ENCODE measurements at regions not wholly inside any gene's neighbourhood (a gene's known extent, or its start where the extent isn't known, plus 50 kb on each side); places are given as distances from the start of the nearest gene placed in this dataset.

GRCh38 chrX:20954014-20954413 is 420.2 kb upstream of the CNKSR2 start:
- DNase-seq (ENCODE audit: low spot score), result no peak
- no peak overlapping the region for H3K4me3 Mint-ChIP-seq
- TF ChIP-seq PRDM15 (CRISPR knock-in tag; IDR thresholded peaks at IDR 0.05), result no peak
- no peak for TF ChIP-seq ATF6 (CRISPR knock-in tag; IDR thresholded peaks at IDR 0.05)
- no peak for TF ChIP-seq E2F4 (CRISPR knock-in tag; IDR thresholded peaks at IDR 0.05; ENCODE audit: borderline replicate concordance, low read depth)
- no peak for TF ChIP-seq ZNF396 (CRISPR knock-in tag; IDR thresholded peaks at IDR 0.05; ENCODE audit: borderline replicate concordance)
- TF ChIP-seq CBFB (CRISPR knock-in tag; IDR thresholded peaks at IDR 0.05; ENCODE audit: low read depth), result no peak
- no peak for TF ChIP-seq FOXP4 (CRISPR knock-in tag; IDR thresholded peaks at IDR 0.05)
- TF ChIP-seq HMGXB4 (CRISPR knock-in tag; IDR thresholded peaks at IDR 0.05), result no peak
- TF ChIP-seq PRRX2 (CRISPR knock-in tag; IDR thresholded peaks at IDR 0.05), result no peak
- TF ChIP-seq NFATC4 (CRISPR knock-in tag; IDR thresholded peaks at IDR 0.05), result no peak
- no peak for TF ChIP-seq ZMAT4 (CRISPR knock-in tag; IDR thresholded peaks at IDR 0.05)
- TF ChIP-seq ZNF512 (CRISPR knock-in tag; IDR thresholded peaks at IDR 0.05; ENCODE audit: borderline replicate concordance), result no peak
- TF ChIP-seq TCF7 (CRISPR knock-in tag; IDR thresholded peaks at IDR 0.05; ENCODE audit: low read depth), result no peak
- no peak for TF ChIP-seq ATF2 (CRISPR knock-in tag; IDR thresholded peaks at IDR 0.05; ENCODE audit: borderline replicate concordance, low read depth)
- TF ChIP-seq ZSCAN18 (CRISPR knock-in tag; IDR thresholded peaks at IDR 0.05), result no peak
- no peak for TF ChIP-seq RELA (CRISPR knock-in tag; IDR thresholded peaks at IDR 0.05; ENCODE audit: borderline replicate concordance)
- TF ChIP-seq ZNF671 (CRISPR knock-in tag; IDR thresholded peaks at IDR 0.05), result no peak
- TF ChIP-seq ZNF138 (CRISPR knock-in tag; conservative IDR thresholded peaks at IDR 0.05), result no peak
- no peak for TF ChIP-seq CREM (CRISPR knock-in tag; IDR thresholded peaks at IDR 0.05)
- H3K4me1 Mint-ChIP-seq, result peaks cover 8% of the 10 kb centered on the region
- H3K27ac Mint-ChIP-seq, result no peak overlapping the region
- H3K9me3 Mint-ChIP-seq, result no peaks in the 10 kb centered on the region
- ATAC-seq, result no peak
- CTCF ChIA-PET, result no interaction called here
- no peaks in the 10 kb centered on the region; the same call in 1 of the 2 replicates for H3K27me3 Mint-ChIP-seq (ENCODE audit: low read depth)
- POLR2A ChIA-PET, result no interaction called here
- H3K36me3 Mint-ChIP-seq, result no peaks in the 10 kb centered on the region

All from WTC11 (cell line).